Peyer's patch (tissue), 4 donors: ENCODE measurements at regions not wholly inside any gene's neighbourhood (a gene's known extent, or its start where the extent isn't known, plus 50 kb on each side); places are given as distances from the start of the nearest gene placed in this dataset.

Experiments used
- DNase-seq, 3 donors: peaks; one replicate each; pipeline ENCODE4 v3.0.0-alpha.2; 2017 to 2019
- H3K27ac ChIP-seq, 4 donors: fragments of 200-600 bp; sonication (generic); one replicate each; pipeline ENCODE4 v1.5.1; 2016 to 2019
- H3K27me3 ChIP-seq, 2 donors: fragments of 200-600 bp; sonication (generic); one replicate each; pipeline ENCODE4 v1.5.1; 2019
- H3K36me3 ChIP-seq, 3 donors: fragments of 200-600 bp; sonication (generic); one replicate each; pipeline ENCODE4 v1.5.1; 2016 to 2019
- H3K4me1 ChIP-seq, 4 donors: fragments of 200-600 bp; sonication (generic); one replicate each; pipeline ENCODE4 v1.5.1; 2016 to 2019
- H3K4me3 ChIP-seq, 4 donors: fragments of 200-600 bp; sonication (generic); 1 replicate in 3 of 4; 2 replicates in 1 of 4; pipeline ENCODE4 v1.5.1; 2016 to 2019; ENCODE audit warnings: mild to moderate bottlenecking in 1 of 4
- H3K9me3 ChIP-seq, 4 donors: fragments of 200-600 bp; sonication (generic); one replicate each; pipeline ENCODE4 v1.5.1; 2016 to 2019; ENCODE audit warnings: mild to moderate bottlenecking in 1 of 4
- CTCF ChIP-seq, 6 experiments: fragments of 450-650 bp in 4 of 6; fragments of 200-600 bp in 2 of 6; sonication (generic) in 1 of 6; IDR thresholded peaks; one replicate each; pipeline ENCODE4 v1.5.1; 2017 to 2019; ENCODE audit warnings: antibody characterized with exemption in 6 of 6, mild to moderate bottlenecking in 3 of 6, moderate library complexity in 1 of 6
- POLR2A ChIP-seq, 2 donors: fragments of 450-650 bp; IDR thresholded peaks; one replicate each; pipeline ENCODE4 v1.5.1; 2017; ENCODE audit warnings: antibody characterized with exemption in 2 of 2, mild to moderate bottlenecking in 2 of 2, moderate library complexity in 2 of 2

GRCh38 chr3:177936721-177937120 lies 599.5 kb upstream of the KCNMB2 start:
- H3K27me3 ChIP-seq = no peaks in the 10 kb centered on the region
- H3K27ac ChIP-seq = no peak overlapping the region
- H3K4me1 ChIP-seq = no peaks in the 10 kb centered on the region
- TF ChIP-seq POLR2A (IDR thresholded peaks at IDR 0.05) (no peak), CTCF (IDR thresholded peaks at IDR 0.05) (no peak)
- no peaks in the 10 kb centered on the region for H3K36me3 ChIP-seq
- H3K4me3 ChIP-seq = no peak overlapping the region
- no peaks in the 10 kb centered on the region for H3K9me3 ChIP-seq
- DNase-seq = no peak

GRCh38 chr3:177942911-177943310 lies 593.3 kb upstream of the KCNMB2 start:
- Histone ChIP-seq H3K4me1 (no peaks in the 10 kb centered on the region), H3K4me3 (no peak overlapping the region), H3K27ac (no peak overlapping the region), H3K27me3 (no peaks in the 10 kb centered on the region), H3K9me3 (no peaks in the 10 kb centered on the region), H3K36me3 (no peaks in the 10 kb centered on the region)
- DNase-seq = no peak
- TF ChIP-seq POLR2A (IDR thresholded peaks at IDR 0.05) = no peak
- no peak for TF ChIP-seq CTCF (IDR thresholded peaks at IDR 0.05)

- no peak for DNase-seq
- no peaks in the 10 kb centered on the region for H3K9me3 ChIP-seq
These were observed 592.0 kb upstream of the KCNMB2 start for GRCh38 chr3:177944228-177944661.

GRCh38 chr3:177946048-177946447 lies 590.2 kb upstream of the KCNMB2 start:
- no peak overlapping the region for H3K4me3 ChIP-seq
- H3K4me1 ChIP-seq = no peaks in the 10 kb centered on the region
- H3K9me3 ChIP-seq = no peaks in the 10 kb centered on the region
- H3K27ac ChIP-seq = no peak overlapping the region
- TF ChIP-seq CTCF (IDR thresholded peaks at IDR 0.05) (no peak), POLR2A (IDR thresholded peaks at IDR 0.05) (no peak)
- H3K36me3 ChIP-seq = no peaks in the 10 kb centered on the region
- DNase-seq = no peak
- no peaks in the 10 kb centered on the region for H3K27me3 ChIP-seq

More at GRCh38 chr3:177944228-177944661, 592.0 kb upstream of the KCNMB2 start:
- Histone ChIP-seq H3K27ac (no peak overlapping the region), H3K27me3 (no peaks in the 10 kb centered on the region), H3K4me3 (no peak overlapping the region), H3K36me3 (no peaks in the 10 kb centered on the region), H3K4me1 (no peaks in the 10 kb centered on the region)
- TF ChIP-seq POLR2A (IDR thresholded peaks at IDR 0.05) = no peak
- no peak for TF ChIP-seq CTCF (IDR thresholded peaks at IDR 0.05)

- no peaks in the 10 kb centered on the region for H3K36me3 ChIP-seq
- H3K4me1 ChIP-seq = no peaks in the 10 kb centered on the region
- H3K27me3 ChIP-seq = no peaks in the 10 kb centered on the region
- H3K27ac ChIP-seq = no peak overlapping the region
- no peaks in the 10 kb centered on the region for H3K9me3 ChIP-seq
- TF ChIP-seq CTCF (IDR thresholded peaks at IDR 0.05) (no peak), POLR2A (IDR thresholded peaks at IDR 0.05) (no peak)
- no peak for DNase-seq
- no peak overlapping the region for H3K4me3 ChIP-seq
These were observed 589.7 kb upstream of the KCNMB2 start for GRCh38 chr3:177946497-177946896.

GRCh38 chr3:177946936-177947335 lies 589.3 kb upstream of the KCNMB2 start:
- Histone ChIP-seq H3K4me3 (no peak overlapping the region), H3K27me3 (no peaks in the 10 kb centered on the region), H3K9me3 (no peaks in the 10 kb centered on the region), H3K36me3 (no peaks in the 10 kb centered on the region), H3K27ac (no peak overlapping the region), H3K4me1 (no peaks in the 10 kb centered on the region)
- TF ChIP-seq POLR2A (IDR thresholded peaks at IDR 0.05) (no peak), CTCF (IDR thresholded peaks at IDR 0.05) (no peak)
- no peak for DNase-seq
